Prostate gland (tissue), 2 donors: ENCODE measurements at regions not wholly inside any gene's neighbourhood (a gene's known extent, or its start where the extent isn't known, plus 50 kb on each side); places are given as distances from the start of the nearest gene placed in this dataset.

ENCODE experiments used
- DNase-seq: peaks from one replicate; pipeline ENCODE4 v3.0.0-alpha.2; 2019; ENCODE audit warnings: low spot score
- H3K27ac ChIP-seq, 2 donors: fragments of 200-600 bp; sonication (generic); 2 replicates each; pipeline ENCODE4 v1.5.1; 2017 to 2019
- H3K27me3 ChIP-seq: fragments of 200-600 bp; sonication (generic); replicated peaks from 2 replicates; pipeline ENCODE4 v1.5.1; 2019; ENCODE audit not compliant: insufficient read depth
- H3K36me3 ChIP-seq, 2 donors: fragments of 200-600 bp; sonication (generic); 1 replicate in 1 of 2; 2 replicates in 1 of 2; pipeline versions ENCODE4 v1.5.1 to v1.8.1; 2017 to 2019
- H3K4me1 ChIP-seq: fragments of 200-600 bp; sonication (generic); replicated peaks from 2 replicates; pipeline ENCODE4 v1.5.1; 2019
- H3K4me3 ChIP-seq, 2 donors: fragments of 200-600 bp; sonication (generic); 2 replicates each; pipeline ENCODE4 v1.5.1; 2017 to 2019
- H3K9me3 ChIP-seq: fragments of 200-600 bp; sonication (generic); 2 replicates; pipeline ENCODE4 v1.5.1; 2017
- POLR2A ChIP-seq: fragments of 450-650 bp; IDR thresholded peaks from one replicate; pipeline ENCODE4 v1.6.1; 2016; ENCODE audit warnings: antibody characterized with exemption, mild to moderate bottlenecking
- POLR2AphosphoS5 ChIP-seq: sonication (generic); formaldehyde crosslinking; IDR thresholded peaks from one replicate; pipeline ENCODE4 v1.6.1; 2017; ENCODE audit warnings: antibody characterized with exemption
- WGBS: methylation state at CpG from one replicate; pipeline ENCODE4 v1.1.5; 2018; 5-methylcytosine and 5-hydroxymethylcytosine counted together
- intact Hi-C: fragments of 100-400 bp; cut with DNase I; formaldehyde crosslinking; loops from one replicate; pipeline ENCODE4 v1.14.2; 2022
- TF ChIP-seq, protein P1 (sequence below), 4 experiments: fragments of 200-600 bp in 2 of 4; fragments of 450-650 bp in 2 of 4; sonication (generic) in 2 of 4; IDR thresholded peaks; 1 replicate in 3 of 4; 2 replicates in 1 of 4; pipeline ENCODE4 v1.5.1; 2016 to 2019; ENCODE audit warnings: antibody characterized with exemption in 4 of 4, mild to moderate bottlenecking in 2 of 4, moderate library complexity in 2 of 4

GRCh38 chr15:39144613-39145499 is 436.0 kb upstream of the THBS1 start:
- H3K36me3 ChIP-seq = no peaks in the 10 kb centered on the region
- no peak for TF ChIP-seq POLR2AphosphoS5
- TF ChIP-seq, protein P1, sequence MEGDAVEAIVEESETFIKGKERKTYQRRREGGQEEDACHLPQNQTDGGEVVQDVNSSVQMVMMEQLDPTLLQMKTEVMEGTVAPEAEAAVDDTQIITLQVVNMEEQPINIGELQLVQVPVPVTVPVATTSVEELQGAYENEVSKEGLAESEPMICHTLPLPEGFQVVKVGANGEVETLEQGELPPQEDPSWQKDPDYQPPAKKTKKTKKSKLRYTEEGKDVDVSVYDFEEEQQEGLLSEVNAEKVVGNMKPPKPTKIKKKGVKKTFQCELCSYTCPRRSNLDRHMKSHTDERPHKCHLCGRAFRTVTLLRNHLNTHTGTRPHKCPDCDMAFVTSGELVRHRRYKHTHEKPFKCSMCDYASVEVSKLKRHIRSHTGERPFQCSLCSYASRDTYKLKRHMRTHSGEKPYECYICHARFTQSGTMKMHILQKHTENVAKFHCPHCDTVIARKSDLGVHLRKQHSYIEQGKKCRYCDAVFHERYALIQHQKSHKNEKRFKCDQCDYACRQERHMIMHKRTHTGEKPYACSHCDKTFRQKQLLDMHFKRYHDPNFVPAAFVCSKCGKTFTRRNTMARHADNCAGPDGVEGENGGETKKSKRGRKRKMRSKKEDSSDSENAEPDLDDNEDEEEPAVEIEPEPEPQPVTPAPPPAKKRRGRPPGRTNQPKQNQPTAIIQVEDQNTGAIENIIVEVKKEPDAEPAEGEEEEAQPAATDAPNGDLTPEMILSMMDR (IDR thresholded peaks at IDR 0.05) = no peak
- TF ChIP-seq POLR2A = no peak
- intact Hi-C loops = no loop called here
- H3K4me1 ChIP-seq = no peaks in the 10 kb centered on the region
- no peak overlapping the region for H3K27ac ChIP-seq
- DNase-seq = no peak
- H3K9me3 ChIP-seq = no peaks in the 10 kb centered on the region
- 65% methylated on average over 2 of the region's 2 CpGs for WGBS
- H3K4me3 ChIP-seq = no peak overlapping the region
- H3K27me3 ChIP-seq = no peaks in the 10 kb centered on the region

GRCh38 chr15:39145854-39146625 is 434.8 kb upstream of the THBS1 start:
- 82% methylated on average over 2 of the region's 2 CpGs for WGBS
- Histone ChIP-seq H3K9me3 (no peaks in the 10 kb centered on the region), H3K36me3 (no peaks in the 10 kb centered on the region), H3K27ac (no peak overlapping the region), H3K4me1 (no peaks in the 10 kb centered on the region), H3K27me3 (no peaks in the 10 kb centered on the region), H3K4me3 (no peak overlapping the region)
- TF ChIP-seq, protein P1 (IDR thresholded peaks at IDR 0.05) = no peak
- no peak for TF ChIP-seq POLR2A
- TF ChIP-seq POLR2AphosphoS5 = no peak
- intact Hi-C loops = no loop called here
- no peak for DNase-seq

GRCh38 chr15:39149636-39150150 is 431.2 kb upstream of the THBS1 start:
- H3K4me3 ChIP-seq = no peak overlapping the region
- intact Hi-C loops = loop anchor here (10.0 kb wide), 1 partner anchor 65 kb away; no protein-coding TSS in a partner anchor
- no peaks in the 10 kb centered on the region for H3K36me3 ChIP-seq
- 68% methylated on average over 1 of the region's 1 CpG for WGBS
- TF ChIP-seq POLR2AphosphoS5 (no peak), POLR2A (no peak)
- TF ChIP-seq, protein P1 (IDR thresholded peaks at IDR 0.05) = no peak
- no peaks in the 10 kb centered on the region for H3K4me1 ChIP-seq
- no peaks in the 10 kb centered on the region for H3K27me3 ChIP-seq
- H3K27ac ChIP-seq = no peak overlapping the region
- H3K9me3 ChIP-seq = no peaks in the 10 kb centered on the region
- no peak for DNase-seq

DNA sequence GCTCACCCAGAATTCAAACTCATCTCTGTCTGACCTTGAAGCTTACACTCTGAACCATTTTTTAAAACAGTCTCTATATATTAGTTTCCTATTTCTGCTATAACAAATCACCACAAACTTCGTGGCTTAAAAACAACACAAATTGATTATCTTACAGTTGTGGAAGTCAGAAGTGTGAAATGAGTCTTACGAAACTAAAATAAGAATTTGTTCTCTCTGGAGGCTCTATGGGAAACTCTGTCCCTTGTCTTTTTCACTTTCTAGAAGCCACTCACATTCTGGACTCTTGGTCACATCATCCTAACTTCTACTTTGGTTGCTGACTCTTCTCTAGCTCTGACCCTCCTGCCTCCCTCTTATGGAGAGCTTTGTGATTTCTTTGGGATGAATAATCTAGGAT is 429.3 kb upstream of the THBS1 start:
- no peaks in the 10 kb centered on the region for H3K36me3 ChIP-seq
- 100% methylated on average over 2 of the region's 2 CpGs for WGBS
- intact Hi-C loops = loop anchor here (10.0 kb wide), 1 partner anchor 67 kb away; no protein-coding TSS in a partner anchor

More for the DNA sequence above, 429.3 kb upstream of the THBS1 start:
- Histone ChIP-seq H3K27me3 (no peaks in the 10 kb centered on the region), H3K9me3 (no peaks in the 10 kb centered on the region), H3K4me3 (no peak overlapping the region), H3K27ac (no peak overlapping the region), H3K4me1 (no peaks in the 10 kb centered on the region)
- no peak for DNase-seq
- TF ChIP-seq, protein P1 (IDR thresholded peaks at IDR 0.05) = no peak
- TF ChIP-seq POLR2AphosphoS5 = no peak
- no peak for TF ChIP-seq POLR2A
